B cell (primary cell): ENCODE measurements at regions not wholly inside any gene's neighbourhood (a gene's known extent, or its start where the extent isn't known, plus 50 kb on each side); places are given as distances from the start of the nearest gene placed in this dataset.

Experiments
- ATAC-seq: fragments of 200-7000 bp; cut with Tn5 transposase; one replicate; pipeline ENCODE4 v1.10.0; 2021; ENCODE audit warnings: low read depth, mild to moderate bottlenecking, moderate number of reproducible peaks, moderate library complexity
- CTCF ChIA-PET: fragments of 350-600 bp; sonication (Branson Sonifier 250); formaldehyde crosslinking; loops from one replicate; lab custom pipeline; 2021; ENCODE audit warnings: antibody characterized with exemption, inconsistent platforms; lab: Charles Lee
- POLR2A ChIA-PET: fragments of 350-600 bp; sonication (Branson Sonifier 250); formaldehyde crosslinking; loops from one replicate; lab custom pipeline; 2021; ENCODE audit warnings: antibody characterized with exemption; lab: Charles Lee
- DNase-seq: peaks from one replicate; pipeline ENCODE4 v3.0.0; 2013
- H2AFZ ChIP-seq: 2 replicates; pipeline ENCODE4 v1.6.1; 2012; ENCODE audit warnings: mild to moderate bottlenecking, low read depth, low read length; ENCODE audit not compliant: insufficient read depth, poor library complexity, severe bottlenecking
- H3K27ac ChIP-seq, 2 donors: 1 replicate in 1 of 2; 2 replicates in 1 of 2; pipeline ENCODE4 v1.5.1; 2012 to 2013; ENCODE audit warnings: low read length in 2 of 2, mild to moderate bottlenecking in 2 of 2, moderate library complexity in 1 of 2
- H3K27me3 ChIP-seq, 4 experiments: fragments of 200-600 bp in 1 of 4; sonication (generic) in 1 of 4; replicated peaks in 1 of 4; 1 replicate in 2 of 4; 2 replicates in 2 of 4; pipeline versions ENCODE4 v1.6.1 to v1.7.0; 2013 to 2016; ENCODE audit warnings: low read length in 3 of 4, mild to moderate bottlenecking in 2 of 4, mixed read lengths in 1 of 4, moderate library complexity in 1 of 4; ENCODE audit not compliant: insufficient read depth in 4 of 4, control insufficient read depth in 3 of 4; ENCODE audit errors: control extremely low read depth in 1 of 4
- H3K36me3 ChIP-seq, 2 experiments: replicated peaks in 1 of 2; 1 replicate in 1 of 2; 2 replicates in 1 of 2; pipeline versions ENCODE4 v1.6.1 to v1.7.1; 2013; ENCODE audit warnings: low read length in 1 of 2; ENCODE audit not compliant: insufficient read depth in 2 of 2, control insufficient read depth in 1 of 2; ENCODE audit errors: control extremely low read depth in 1 of 2, extremely low read depth in 1 of 2
- H3K4me1 ChIP-seq, 2 donors: fragments of 200-600 bp in 1 of 2; sonication (generic) in 1 of 2; 1 replicate in 1 of 2; 2 replicates in 1 of 2; pipeline versions ENCODE4 v1.5.1 to v1.6.1; 2013 to 2017; ENCODE audit warnings: low read length in 2 of 2; ENCODE audit not compliant: control insufficient read depth in 2 of 2, insufficient read depth in 2 of 2
- H3K4me2 ChIP-seq: replicated peaks from 2 replicates; pipeline ENCODE3; 2012; ENCODE audit warnings: mild to moderate bottlenecking, low read depth, low read length; ENCODE audit not compliant: poor library complexity, severe bottlenecking
- H3K4me3 ChIP-seq, 5 experiments: fragments of 200-600 bp in 1 of 5; sonication (generic) in 1 of 5; 1 replicate in 3 of 5; 2 replicates in 2 of 5; pipeline versions ENCODE4 v1.5.1 to v1.7.0; 2011 to 2016; ENCODE audit warnings: low read length in 4 of 5, mild to moderate bottlenecking in 4 of 5, low read depth in 2 of 5, control low read depth in 1 of 5, moderate library complexity in 1 of 5; ENCODE audit not compliant: insufficient read depth in 1 of 5; ENCODE audit errors: control extremely low read depth in 1 of 5, extremely low read depth in 1 of 5
- H3K79me2 ChIP-seq: fragments of 200-600 bp; sonication (generic); one replicate; pipeline ENCODE4 v1.6.0; 2016; ENCODE audit warnings: low read length; ENCODE audit not compliant: control insufficient read depth, insufficient read depth
- H3K9ac ChIP-seq: fragments of 200-600 bp; sonication (generic); 2 replicates; pipeline ENCODE4 v1.6.1; 2017; ENCODE audit warnings: mild to moderate bottlenecking, low read length, moderate library complexity
- H3K9me3 ChIP-seq, 3 donors: one replicate each; pipeline versions ENCODE4 v1.6.1 to v1.7.1; 2013; ENCODE audit warnings: low read length in 2 of 3; ENCODE audit not compliant: control insufficient read depth in 2 of 3, insufficient read depth in 1 of 3; ENCODE audit errors: control extremely low read depth in 1 of 3
- H4K20me1 ChIP-seq: 2 replicates; pipeline ENCODE4 v1.6.0; 2012; ENCODE audit warnings: mild to moderate bottlenecking, low read length; ENCODE audit not compliant: insufficient read depth, control insufficient read depth, poor library complexity, severe bottlenecking
- H3K27ac Mint-ChIP-seq: one replicate; pipeline ENCODE4 v1.8.0; 2021; ENCODE audit warnings: mixed read lengths
- H3K27me3 Mint-ChIP-seq: one replicate; pipeline ENCODE4 v1.8.0; 2021; ENCODE audit warnings: mixed read lengths
- H3K4me1 Mint-ChIP-seq: one replicate; pipeline ENCODE4 v1.8.0; 2021; ENCODE audit warnings: mixed read lengths
- H3K4me3 Mint-ChIP-seq: one replicate; pipeline ENCODE4 v1.8.0; 2021; ENCODE audit warnings: mixed read lengths
- H3K9me3 Mint-ChIP-seq: one replicate; pipeline ENCODE4 v1.8.0; 2022; ENCODE audit warnings: mixed read lengths; ENCODE audit not compliant: insufficient read depth
- EZH2 ChIP-seq: IDR thresholded peaks from 2 replicates; pipeline ENCODE4 v1.6.1; 2012; ENCODE audit warnings: borderline replicate concordance, low read depth, mild to moderate bottlenecking, moderate library complexity, low read length; ENCODE audit not compliant: insufficient read depth, poor library complexity, severe bottlenecking
- WGBS: methylation state at CpG from one replicate; pipeline ENCODE4 v1.1.5; 2013; ENCODE audit warnings: missing lambda C conversion rate; ENCODE audit not compliant: insufficient coverage; 5-methylcytosine and 5-hydroxymethylcytosine counted together
- intact Hi-C: fragments of 100-400 bp; cut with micrococcal nuclease; formaldehyde crosslinking; loops from one replicate; pipeline ENCODE4 v1.10.0; 2022
- TF ChIP-seq, protein P1 (sequence below): fragments of 200-600 bp; IDR thresholded peaks from one replicate; pipeline ENCODE4 v1.8.0; 2022; ENCODE audit warnings: antibody characterized with exemption, mild to moderate bottlenecking

DNA sequence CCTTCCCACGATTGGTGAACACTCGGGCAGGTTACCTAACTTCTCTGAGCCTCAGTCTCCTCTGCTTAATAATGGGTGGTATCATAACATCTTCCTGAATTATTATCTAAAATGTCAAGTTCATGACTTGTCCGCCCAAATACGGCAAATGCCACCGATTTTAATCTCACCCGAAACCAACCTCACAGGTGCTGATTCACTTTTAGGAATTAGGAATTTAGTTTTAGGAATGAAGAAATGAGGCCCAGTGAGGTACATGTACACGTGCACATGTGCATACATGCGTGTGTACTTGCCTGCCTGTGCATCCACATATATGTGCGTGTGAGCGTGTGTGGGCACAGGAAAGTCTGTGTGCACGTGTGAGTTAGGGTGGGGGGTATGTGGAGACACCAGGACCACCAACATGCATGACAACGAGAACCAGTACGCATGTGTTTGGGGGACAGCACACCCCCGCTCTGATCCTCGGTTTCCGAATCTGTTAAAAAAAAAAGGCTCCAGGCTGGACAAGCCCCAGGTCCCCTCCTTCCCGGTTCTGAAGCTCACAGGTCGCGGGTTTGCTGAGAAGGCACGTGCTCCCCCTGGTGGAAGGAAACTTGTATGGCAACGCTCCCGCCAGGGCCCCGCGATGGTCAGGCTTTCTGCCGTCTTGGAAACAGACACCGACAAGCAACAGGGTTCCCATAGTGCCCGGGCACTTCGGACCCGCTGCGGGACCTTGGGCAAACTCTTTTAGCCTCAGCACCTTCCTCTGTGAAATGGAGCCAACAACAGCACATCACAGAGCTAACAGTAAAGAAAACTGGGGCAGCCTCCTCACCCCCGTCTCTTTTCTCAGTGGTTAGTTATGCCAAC is 219.2 kb downstream of the RBFOX3 start:
- WGBS: 19% methylated on average over 26 of the region's 31 CpGs
- H3K27me3 Mint-ChIP-seq: peaks cover 49% of the 10 kb centered on the region
- TF ChIP-seq, protein P1, sequence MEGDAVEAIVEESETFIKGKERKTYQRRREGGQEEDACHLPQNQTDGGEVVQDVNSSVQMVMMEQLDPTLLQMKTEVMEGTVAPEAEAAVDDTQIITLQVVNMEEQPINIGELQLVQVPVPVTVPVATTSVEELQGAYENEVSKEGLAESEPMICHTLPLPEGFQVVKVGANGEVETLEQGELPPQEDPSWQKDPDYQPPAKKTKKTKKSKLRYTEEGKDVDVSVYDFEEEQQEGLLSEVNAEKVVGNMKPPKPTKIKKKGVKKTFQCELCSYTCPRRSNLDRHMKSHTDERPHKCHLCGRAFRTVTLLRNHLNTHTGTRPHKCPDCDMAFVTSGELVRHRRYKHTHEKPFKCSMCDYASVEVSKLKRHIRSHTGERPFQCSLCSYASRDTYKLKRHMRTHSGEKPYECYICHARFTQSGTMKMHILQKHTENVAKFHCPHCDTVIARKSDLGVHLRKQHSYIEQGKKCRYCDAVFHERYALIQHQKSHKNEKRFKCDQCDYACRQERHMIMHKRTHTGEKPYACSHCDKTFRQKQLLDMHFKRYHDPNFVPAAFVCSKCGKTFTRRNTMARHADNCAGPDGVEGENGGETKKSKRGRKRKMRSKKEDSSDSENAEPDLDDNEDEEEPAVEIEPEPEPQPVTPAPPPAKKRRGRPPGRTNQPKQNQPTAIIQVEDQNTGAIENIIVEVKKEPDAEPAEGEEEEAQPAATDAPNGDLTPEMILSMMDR: peak; percentile 90
- TF ChIP-seq EZH2: no peak

DNA sequence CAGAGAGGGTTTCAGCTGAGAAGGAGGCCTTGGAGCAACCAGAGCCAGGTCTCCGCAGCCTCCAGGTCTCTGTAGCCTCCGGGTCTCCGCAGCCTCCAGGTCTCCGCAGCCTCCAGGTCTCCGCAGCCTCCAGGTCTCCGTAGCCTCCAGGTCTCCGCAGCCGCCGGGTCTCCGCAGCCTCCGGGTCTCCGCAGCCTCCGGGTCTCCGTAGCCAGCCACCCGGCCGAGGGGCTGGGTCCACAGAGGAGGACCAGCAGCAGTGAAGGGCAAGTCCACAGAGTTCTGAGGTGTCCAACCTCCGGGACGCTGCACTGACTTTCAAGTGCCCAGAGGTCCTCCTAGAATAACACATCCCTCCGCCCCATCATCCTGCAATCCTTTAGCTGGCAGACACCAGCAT is 221.0 kb downstream of the RBFOX3 start:
- Histone ChIP-seq H3K9ac (no peak overlapping the region), H3K36me3 (no peaks in the 10 kb centered on the region), H3K4me2 (no peak overlapping the region), H3K4me1 (peaks cover 0 to 6% of the 10 kb centered on the region in 2 donors), H4K20me1 (no peaks in the 10 kb centered on the region), H2AFZ (no peak overlapping the region), H3K4me3 (no peak overlapping the region), H3K79me2 (no peaks in the 10 kb centered on the region), H3K27ac (no peak overlapping the region), H3K9me3 (peaks cover 1 to 24% (median 2%) of the 10 kb centered on the region in 3 donors), H3K27me3 (peaks cover 0 to 52% (median 11%) of the 10 kb centered on the region in 4 experiments)
- H3K27ac Mint-ChIP-seq: no peak overlapping the region
- ChIA-PET CTCF (interaction anchor here (0.8 to 11.7 kb wide), 13 partner anchors 13 to 304 kb away, joined by 3 to 370 read pairs (median 6); no protein-coding TSS in a partner anchor), POLR2A (no interaction called here)
- TF ChIP-seq, protein P1: no peak
- no peak for TF ChIP-seq EZH2
- WGBS: 93% methylated on average over 19 of the region's 19 CpGs
- ATAC-seq (no peak), DNase-seq (no peak)
- H3K4me3 Mint-ChIP-seq: no peak overlapping the region
- H3K9me3 Mint-ChIP-seq: no peaks in the 10 kb centered on the region
- peaks cover 49% of the 10 kb centered on the region for H3K27me3 Mint-ChIP-seq
- intact Hi-C loops: no loop called here
- H3K4me1 Mint-ChIP-seq: peaks cover 4% of the 10 kb centered on the region

More for the DNA sequence above, 219.2 kb downstream of the RBFOX3 start:
- DNase-seq: peak; percentile 81
- H3K79me2 ChIP-seq: no peaks in the 10 kb centered on the region
- H3K9me3 Mint-ChIP-seq: no peaks in the 10 kb centered on the region
- peaks cover 0 to 6% of the 10 kb centered on the region in 2 donors for H3K4me1 ChIP-seq
- no peaks in the 10 kb centered on the region for H3K36me3 ChIP-seq
- no peak overlapping the region for H3K4me3 Mint-ChIP-seq
- POLR2A ChIA-PET: interaction anchor here (1.3 kb wide), 1 partner anchor 304 kb away, joined by 3 read pairs; no protein-coding TSS in a partner anchor
- ATAC-seq: peak; percentile 55
- peaks cover 0 to 56% (median 11%) of the 10 kb centered on the region in 4 experiments for H3K27me3 ChIP-seq
- H3K4me2 ChIP-seq: no peak overlapping the region
- H3K9ac ChIP-seq: no peak overlapping the region
- peaks cover 0 to 8% (median 0%) of the 10 kb centered on the region in 3 donors for H3K9me3 ChIP-seq
- H3K4me1 Mint-ChIP-seq: peaks cover 4% of the 10 kb centered on the region
- H3K27ac Mint-ChIP-seq: no peak overlapping the region
- CTCF ChIA-PET: interaction anchor here (0.6 to 11.7 kb wide), 69 partner anchors 10 to 395 kb away, joined by 3 to 370 read pairs (median 5); partner anchors contain the start of gene ENGASE
- H3K27ac ChIP-seq: no peak overlapping the region
- intact Hi-C loops: loop anchor here (1.0 kb wide), 1 partner anchor 345 kb away; no protein-coding TSS in a partner anchor
- H2AFZ ChIP-seq: no peak overlapping the region
- no peaks in the 10 kb centered on the region for H4K20me1 ChIP-seq
- no peak overlapping the region for H3K4me3 ChIP-seq
